GM12873 (cell line): ENCODE measurements at regions not wholly inside any gene's neighbourhood (a gene's known extent, or its start where the extent isn't known, plus 50 kb on each side); places are given as distances from the start of the nearest gene placed in this dataset.

Experiments used
- CTCF ChIP-seq: IDR thresholded peaks from 2 replicates; pipeline ENCODE4 v1.5.1; 2012; ENCODE audit warnings: low read depth, mild to moderate bottlenecking, moderate library complexity, low read length, control low read depth; ENCODE audit not compliant: insufficient read depth; ENCODE audit errors: missing control alignments

- no peak for TF ChIP-seq CTCF
Observed at GRCh38 chr2:16351541-16351940, 314.1 kb downstream of the CYRIA start.

DNA sequence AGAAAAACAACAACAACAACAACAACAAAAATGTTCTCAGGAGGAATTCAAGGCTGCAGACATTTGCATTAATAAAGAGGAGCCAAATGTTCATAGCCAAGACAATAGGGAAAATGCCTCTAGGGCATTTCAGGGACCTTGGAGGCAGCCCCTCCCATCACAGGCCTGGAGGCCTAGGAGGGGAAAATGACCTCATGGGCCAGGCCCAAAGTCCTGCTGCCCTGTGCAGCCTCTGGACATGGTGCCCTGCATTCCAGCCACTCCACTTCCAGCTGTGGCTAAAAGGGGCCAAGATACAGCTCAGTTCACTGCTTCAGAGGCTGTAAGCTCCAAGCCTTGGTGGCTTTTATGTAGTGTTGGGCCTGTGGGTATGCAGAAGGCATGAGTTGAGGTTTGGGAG, 314.5 kb downstream of the CYRIA start:
- no peak for TF ChIP-seq CTCF

GRCh38 chr2:16350211-16350610, 315.4 kb downstream of the CYRIA start:
- no peak for TF ChIP-seq CTCF

DNA sequence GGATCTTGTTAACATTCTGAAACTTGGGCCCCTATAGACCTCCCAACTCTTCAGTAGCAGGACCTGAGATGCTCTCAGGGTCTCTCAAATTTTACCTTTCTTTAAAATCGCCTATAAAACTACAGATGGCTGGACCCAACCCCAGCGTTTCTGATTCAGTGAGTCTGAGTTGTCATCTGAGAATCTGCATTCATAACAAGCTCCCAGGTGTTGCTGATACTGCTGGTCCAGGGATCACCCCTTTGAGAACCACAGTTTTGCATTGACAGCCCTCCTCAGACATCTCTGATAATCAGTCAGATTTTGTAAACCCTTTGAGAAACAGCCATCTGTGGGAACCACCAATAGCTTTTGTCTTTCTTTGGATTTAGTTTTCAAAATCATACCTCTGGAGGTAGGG, 315.8 kb downstream of the CYRIA start:
- no peak for TF ChIP-seq CTCF

DNA sequence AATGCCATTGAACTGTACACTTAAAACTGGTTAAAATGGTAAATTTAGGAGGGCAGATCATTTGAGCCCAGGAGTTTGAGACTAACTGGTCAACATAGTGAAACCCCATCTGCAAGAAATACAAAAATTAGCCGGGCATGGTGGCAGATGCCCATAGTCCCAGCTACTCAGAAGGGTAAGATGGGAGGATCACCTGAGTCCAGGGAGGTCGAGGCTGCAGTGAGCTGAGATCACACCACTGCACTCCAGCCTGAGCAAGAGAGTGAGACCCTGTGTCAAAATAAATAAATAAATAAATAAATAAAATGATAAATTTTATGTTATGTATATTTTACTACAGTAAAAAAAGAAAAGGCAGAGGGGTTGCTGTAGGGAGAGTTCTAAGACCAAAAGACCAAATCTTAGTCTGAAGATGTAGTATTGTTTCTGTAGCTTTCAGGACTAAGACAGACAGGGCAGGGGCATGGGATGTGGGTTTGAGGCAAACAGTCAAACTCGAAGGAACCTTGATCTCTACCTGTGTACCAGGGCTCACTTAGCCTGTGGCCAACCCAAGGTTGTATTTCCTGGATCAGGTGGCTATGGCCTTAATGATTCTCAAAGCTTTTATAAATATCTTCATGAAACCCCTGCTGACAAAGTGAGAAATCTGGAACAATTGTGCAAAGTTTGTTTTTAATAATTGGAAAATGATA, 316.7 kb downstream of the CYRIA start:
- TF ChIP-seq CTCF, result no peak

GRCh38 chr2:16346671-16347070, 319.0 kb downstream of the CYRIA start:
- no peak for TF ChIP-seq CTCF

- TF ChIP-seq CTCF, result no peak
Observed at GRCh38 chr2:16339206-16339605, 326.4 kb downstream of the CYRIA start.
